ENCODE measurements at regions not wholly inside any gene's neighbourhood (a gene's known extent, or its start where the extent isn't known, plus 50 kb on each side); places are given as distances from the start of the nearest gene placed in this dataset.
"Not testable (repeated sequence)": the region's sequence is repeated elsewhere in the genome, so short reads cannot be mapped to it uniquely, and the experiment has no call there.

- no peak for DNase-seq
Observed at GRCh38 chr15:20345401-20345958, 196.1 kb downstream of the GOLGA6L6 start.

- no peak for DNase-seq
Observed at GRCh38 chr15:20344601-20345400, 196.8 kb downstream of the GOLGA6L6 start.

GRCh38 chr15:20343395-20344211, 198.0 kb downstream of the GOLGA6L6 start:
- DNase-seq: not testable (repeated sequence)

DNA sequence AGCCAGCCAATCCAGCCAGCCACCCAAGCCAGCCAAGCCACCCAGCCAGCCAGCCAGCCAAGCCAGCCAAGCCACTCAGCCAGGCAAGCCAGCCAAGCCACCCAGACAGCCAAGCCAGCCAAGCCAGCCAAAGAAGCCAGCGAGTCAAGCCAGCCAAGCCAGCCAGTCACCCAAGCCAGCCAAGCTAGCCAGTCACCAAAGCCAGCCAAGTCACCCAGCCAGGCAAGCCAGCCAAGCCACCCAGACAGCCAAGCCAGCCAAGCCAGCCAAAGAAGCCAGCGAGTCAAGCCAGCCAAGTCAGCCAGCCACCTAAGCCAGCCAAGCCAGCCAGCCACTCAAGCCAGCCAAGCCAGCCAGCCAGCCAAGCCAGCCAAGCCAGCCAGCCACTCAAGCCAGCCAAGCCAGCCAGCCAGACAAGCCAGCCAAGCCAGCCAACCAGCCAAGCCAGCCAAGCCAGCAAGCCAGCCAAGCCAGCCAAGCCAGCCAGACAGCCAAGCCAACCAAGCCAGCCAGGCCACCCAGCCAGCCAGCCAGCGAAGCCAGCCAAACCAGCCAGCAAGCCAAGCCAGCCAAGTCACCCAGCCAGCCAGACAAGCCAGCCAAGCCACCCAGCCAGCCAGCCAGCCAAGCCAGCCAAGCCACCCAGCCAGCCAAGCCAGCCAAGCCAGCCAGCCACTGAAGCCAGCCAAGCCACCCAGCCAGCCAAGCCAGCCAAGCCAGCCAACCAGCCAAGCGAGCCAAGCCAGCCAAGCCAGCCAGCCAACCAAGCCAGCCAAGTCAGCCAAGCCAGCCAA, 198.8 kb downstream of the GOLGA6L6 start:
- not testable (repeated sequence) for DNase-seq

DNA sequence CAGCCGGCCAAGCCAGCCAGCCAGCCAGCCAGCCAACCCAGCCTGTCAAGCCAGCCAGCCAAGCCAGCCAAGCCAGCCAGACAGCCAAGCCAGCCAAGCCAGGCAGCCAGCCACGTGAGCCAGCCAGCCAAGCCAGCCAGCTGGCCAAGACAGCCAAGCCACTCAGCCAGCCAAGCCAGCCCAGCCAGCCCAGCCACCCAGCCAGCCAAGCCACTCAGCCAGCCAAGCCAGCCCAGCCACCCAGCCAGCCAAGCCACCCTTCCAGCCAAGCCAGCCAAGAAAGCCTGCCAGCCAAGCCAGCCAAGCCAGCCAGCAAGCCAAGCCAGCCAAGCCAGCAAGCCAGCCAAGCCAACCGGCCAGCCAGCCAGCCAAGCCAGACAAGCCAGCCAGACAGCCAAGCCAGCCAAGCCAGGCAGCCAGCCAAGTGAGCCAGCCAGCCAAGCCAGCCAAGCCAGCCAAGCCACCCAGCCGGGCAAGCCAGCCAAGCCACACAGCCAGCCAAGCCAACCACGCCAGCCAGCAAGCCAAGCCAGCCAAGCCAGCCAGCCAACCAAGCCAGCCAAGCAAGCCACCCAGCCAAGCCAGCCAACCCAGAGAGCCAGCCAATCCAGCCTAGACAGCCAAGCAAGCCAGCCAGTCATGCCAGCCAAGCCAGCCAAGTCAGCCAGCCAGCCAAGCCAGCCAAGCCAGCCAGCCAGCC, 199.5 kb downstream of the GOLGA6L6 start:
- no peak for DNase-seq

- DNase-seq: no peak
Observed at GRCh38 chr15:20340931-20341661, 200.5 kb downstream of the GOLGA6L6 start.

DNA sequence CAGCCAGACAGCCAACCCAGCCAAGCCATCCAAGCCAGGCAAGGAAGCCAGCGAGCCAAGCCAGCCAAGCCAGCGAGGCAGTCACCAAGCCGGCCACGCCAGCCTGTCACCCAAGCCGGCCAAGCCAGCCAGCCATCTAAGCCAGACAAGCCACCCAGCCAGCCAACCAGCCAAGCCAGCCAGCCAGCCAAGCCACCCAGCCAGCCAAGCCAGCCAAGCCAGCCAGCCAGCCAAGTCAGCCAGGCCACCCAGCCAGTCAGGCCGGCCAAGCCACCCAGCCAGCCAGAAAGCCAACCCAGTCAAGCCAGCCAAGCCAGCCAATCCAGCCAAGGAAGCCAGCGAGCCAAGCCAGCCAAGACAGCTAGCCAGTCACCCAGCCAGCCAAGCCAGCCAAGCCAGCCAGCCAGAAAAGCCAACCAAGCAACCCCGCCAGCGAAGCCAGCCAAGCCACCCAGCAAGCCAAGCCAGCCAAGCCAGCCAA, 201.2 kb downstream of the GOLGA6L6 start:
- no peak for DNase-seq

DNA sequence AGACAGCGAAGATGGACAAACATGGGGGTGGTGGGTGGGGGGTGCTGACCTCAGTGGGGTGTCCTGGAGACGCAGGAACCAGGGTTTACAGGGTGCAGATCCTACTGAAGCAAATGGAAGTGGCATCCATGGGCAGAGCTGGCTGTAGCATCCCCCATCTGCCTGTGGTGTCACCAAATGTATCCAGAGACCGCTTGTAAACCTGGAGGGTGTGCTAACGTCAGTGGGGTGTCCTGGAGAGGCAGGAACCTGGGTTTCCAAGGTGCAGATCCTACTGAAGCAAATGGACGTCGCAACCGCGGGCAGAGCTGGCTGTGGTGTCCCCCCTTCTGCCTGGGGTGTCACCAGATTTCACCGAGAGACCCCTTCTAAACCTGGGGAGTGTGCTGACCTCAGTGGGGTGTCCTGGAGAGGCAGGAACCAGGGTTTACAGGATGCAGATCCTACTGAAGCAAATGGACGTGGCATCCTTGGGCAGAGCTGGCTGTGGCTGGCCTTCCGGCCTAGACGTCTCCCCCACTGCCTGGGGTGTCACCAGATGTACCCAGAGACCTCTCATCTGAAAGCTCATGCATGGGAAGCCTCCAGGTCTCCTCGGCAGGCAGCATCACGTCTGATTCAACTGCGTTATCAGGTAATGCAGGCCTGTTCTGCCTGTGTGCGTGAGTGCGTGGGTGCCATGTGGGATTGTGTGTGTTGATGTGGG, 202.4 kb downstream of the GOLGA6L6 start:
- DNase-seq: not testable (repeated sequence)

DNA sequence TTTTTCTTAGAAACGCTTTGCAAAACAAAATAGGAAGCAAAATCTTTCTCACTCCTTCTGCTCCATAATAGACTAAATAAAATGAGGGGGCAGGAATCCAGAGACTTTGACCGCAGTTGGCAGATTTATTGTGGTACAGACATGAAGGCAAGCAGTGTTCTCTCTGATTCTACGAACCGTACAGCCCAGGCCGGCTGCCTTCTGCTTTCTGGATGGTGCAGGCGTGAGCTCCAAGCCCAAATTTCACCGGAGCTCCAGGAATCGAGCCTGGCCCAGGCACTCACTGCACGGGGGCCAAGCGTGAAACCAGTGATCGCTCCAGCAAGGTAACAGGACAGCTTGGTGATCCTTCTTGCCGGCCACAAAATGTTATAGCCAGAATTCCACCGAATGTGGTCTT, 202.9 kb downstream of the GOLGA6L6 start:
- not testable (repeated sequence) for DNase-seq

DNA sequence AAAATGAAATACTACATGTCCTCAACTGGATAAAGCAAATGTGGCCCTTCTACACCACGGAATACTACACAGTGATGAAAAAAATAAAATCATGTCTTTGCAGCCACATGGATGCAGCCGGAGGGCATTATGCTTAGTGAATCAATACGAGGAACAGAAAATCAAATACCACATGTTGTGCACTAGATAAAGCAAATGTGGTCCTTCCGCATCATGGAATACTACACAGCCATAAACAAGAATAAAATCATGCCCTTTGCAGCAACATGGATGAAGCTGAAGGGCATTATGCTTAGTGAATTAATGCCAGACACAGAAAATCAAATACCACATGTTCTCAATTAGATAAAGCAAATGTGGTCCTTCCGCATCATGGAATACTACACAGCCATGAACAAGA, 204.4 kb downstream of the GOLGA6L6 start:
- DNase-seq: not testable (repeated sequence)

DNA sequence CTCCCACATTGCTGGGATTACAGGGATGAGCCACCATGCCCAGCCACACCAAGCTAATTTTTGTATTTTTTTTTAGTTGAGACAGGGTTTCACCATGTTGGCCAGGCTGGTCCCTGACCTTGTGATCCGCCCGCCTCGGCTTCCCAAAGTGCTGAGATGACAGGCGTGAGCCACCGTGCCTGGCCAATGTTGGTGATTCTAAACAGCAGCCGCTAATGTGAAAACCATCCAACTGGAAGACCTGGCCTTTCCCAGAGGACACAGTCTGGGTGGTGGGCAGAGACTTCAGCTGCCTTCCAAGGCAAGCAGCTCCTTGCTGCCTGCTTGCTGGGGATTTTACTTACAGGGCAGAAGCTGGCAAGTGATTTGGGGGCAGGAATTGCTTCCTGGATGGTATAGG, 207.1 kb downstream of the GOLGA6L6 start:
- not testable (repeated sequence) for DNase-seq

DNA sequence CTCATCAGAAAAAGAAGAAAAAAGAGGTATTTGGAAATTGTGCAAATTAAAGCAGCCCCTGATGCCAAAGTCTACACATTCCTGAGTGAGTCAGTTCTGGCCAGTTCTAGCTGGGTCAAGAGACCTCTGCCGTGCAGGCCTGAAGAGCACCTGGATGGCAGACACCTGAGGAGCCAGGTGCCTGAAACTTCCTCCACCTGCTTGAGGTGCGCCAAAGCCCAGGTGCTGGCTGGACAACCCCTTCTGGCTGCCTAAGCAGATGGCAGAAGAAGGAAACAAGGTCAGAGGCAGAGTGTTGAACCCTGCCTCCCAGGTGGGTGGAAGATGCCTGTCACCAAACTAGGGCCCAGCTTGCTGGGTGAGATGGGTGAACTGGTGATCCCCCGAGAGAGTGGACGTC, 215.8 kb downstream of the GOLGA6L6 start:
- DNase-seq: not testable (repeated sequence)

- DNase-seq: not testable (repeated sequence)
Observed at GRCh38 chr15:20317132-20317531, 224.5 kb downstream of the GOLGA6L6 start.

GRCh38 chr15:20311014-20311680, 230.5 kb downstream of the GOLGA6L6 start:
- not testable (repeated sequence) for DNase-seq

GRCh38 chr15:20310603-20311002, 231.0 kb downstream of the GOLGA6L6 start:
- no peak for DNase-seq

DNA sequence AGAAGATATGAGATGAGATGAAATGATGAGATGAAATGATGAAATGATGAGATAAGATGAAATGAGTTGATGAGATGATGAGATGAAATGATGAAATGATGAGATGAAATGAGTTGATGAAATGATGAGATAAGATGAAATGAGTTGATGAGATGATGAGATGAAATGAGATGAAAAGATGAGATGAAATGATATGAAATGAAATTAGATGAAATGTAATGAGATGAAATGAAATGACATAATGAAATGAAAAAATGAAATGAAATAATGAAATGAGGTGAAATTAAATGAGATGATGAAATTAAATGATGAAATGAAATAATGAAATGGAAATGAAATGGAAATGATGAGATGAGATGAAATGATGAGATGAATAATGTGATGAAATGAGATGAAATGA, 231.6 kb downstream of the GOLGA6L6 start:
- not testable (repeated sequence) for DNase-seq

- not testable (repeated sequence) for DNase-seq
Observed at GRCh38 chr15:20309395-20309794, 232.2 kb downstream of the GOLGA6L6 start.

GRCh38 chr15:20308027-20308690, 233.4 kb downstream of the GOLGA6L6 start:
- DNase-seq: not testable (repeated sequence)

DNA sequence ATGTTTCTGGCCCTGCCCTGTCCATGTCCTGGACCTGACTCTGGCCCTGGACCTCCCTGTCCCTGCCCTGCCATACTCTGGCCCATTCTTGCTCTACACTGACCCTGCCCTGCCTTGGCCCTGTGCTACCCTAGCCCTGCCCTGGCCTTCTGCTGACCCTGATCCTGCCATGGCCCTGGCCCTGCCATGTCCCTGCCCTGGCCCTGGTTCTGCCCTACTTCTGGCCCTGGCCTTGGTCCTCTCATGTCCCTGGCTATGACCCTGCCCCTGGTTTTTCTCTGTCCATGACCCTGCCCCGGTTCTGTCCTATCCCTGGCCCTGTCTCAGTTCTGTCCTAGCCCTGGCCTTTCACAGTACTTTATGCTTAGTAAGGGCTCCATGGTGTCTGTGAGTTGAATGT, 234.5 kb downstream of the GOLGA6L6 start:
- not testable (repeated sequence) for DNase-seq
